Activated naive CD8-positive, alpha-beta T cell treated with anti-CD3 and anti-CD28 coated beads for 36 hours (primary cell): ENCODE measurements at regions not wholly inside any gene's neighbourhood (a gene's known extent, or its start where the extent isn't known, plus 50 kb on each side); places are given as distances from the start of the nearest gene placed in this dataset.

Experiments used
- DNase-seq: peaks from one replicate; pipeline ENCODE4 v3.0.0; 2021
- H3K27ac Mint-ChIP-seq: one replicate; pipeline ENCODE4 v1.8.0; 2022; ENCODE audit warnings: mild to moderate bottlenecking, moderate library complexity, mixed read lengths
- H3K27me3 Mint-ChIP-seq: one replicate; pipeline ENCODE4 v1.8.0; 2022; ENCODE audit warnings: mild to moderate bottlenecking, mixed read lengths
- H3K36me3 Mint-ChIP-seq: one replicate; pipeline ENCODE4 v1.8.0; 2021; ENCODE audit warnings: mild to moderate bottlenecking, mixed read lengths
- H3K4me1 Mint-ChIP-seq: one replicate; pipeline ENCODE4 v1.8.0; 2021; ENCODE audit warnings: mixed read lengths
- H3K4me3 Mint-ChIP-seq: one replicate; pipeline ENCODE4 v1.8.0; 2022; ENCODE audit warnings: mild to moderate bottlenecking, moderate library complexity, mixed read lengths
- H3K9me3 Mint-ChIP-seq: one replicate; pipeline ENCODE4 v1.8.0; 2022; ENCODE audit warnings: mixed read lengths

- Mint-ChIP-seq H3K27ac (no peak overlapping the region), H3K4me1 (peaks cover 34% of the 10 kb centered on the region), H3K9me3 (peaks cover 7% of the 10 kb centered on the region), H3K4me3 (no peak overlapping the region), H3K27me3 (peaks cover 4% of the 10 kb centered on the region), H3K36me3 (no peaks in the 10 kb centered on the region)
- DNase-seq: no peak
Observed at GRCh38 chr1:234885601-234886000, 243.0 kb downstream of the TOMM20 start.

DNA sequence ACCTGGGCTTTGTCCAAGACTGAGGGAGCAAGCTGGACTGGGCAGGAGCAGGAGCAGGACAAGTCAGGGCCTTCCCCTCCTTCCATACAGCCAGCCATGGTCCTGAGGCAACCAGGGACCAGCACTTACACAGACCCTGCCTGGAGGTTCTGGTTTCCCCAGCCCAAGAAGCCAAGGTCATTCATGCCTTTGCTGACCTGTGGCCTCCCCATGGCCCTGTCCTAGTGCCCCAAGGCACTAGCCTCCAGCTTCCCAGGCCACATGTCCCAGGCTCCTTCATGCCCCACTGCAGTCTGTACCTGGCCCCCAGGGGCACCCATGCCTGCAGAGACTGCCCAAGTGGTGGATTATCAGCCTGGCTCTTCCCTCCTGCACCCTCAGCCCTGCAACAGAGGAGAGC lies 243.9 kb downstream of the TOMM20 start:
- Mint-ChIP-seq H3K36me3 (peaks cover 2% of the 10 kb centered on the region), H3K4me1 (peaks cover 38% of the 10 kb centered on the region), H3K27ac (no peak overlapping the region), H3K4me3 (no peak overlapping the region), H3K9me3 (peaks cover 7% of the 10 kb centered on the region), H3K27me3 (peaks cover 2% of the 10 kb centered on the region)
- no peak for DNase-seq

- H3K4me3 Mint-ChIP-seq: no peak overlapping the region
- H3K9me3 Mint-ChIP-seq: peaks cover 7% of the 10 kb centered on the region
- H3K4me1 Mint-ChIP-seq: peaks cover 43% of the 10 kb centered on the region
- H3K36me3 Mint-ChIP-seq: peaks cover 2% of the 10 kb centered on the region
- H3K27me3 Mint-ChIP-seq: no peaks in the 10 kb centered on the region
- H3K27ac Mint-ChIP-seq: no peak overlapping the region
- no peak for DNase-seq
Observed at GRCh38 chr1:234884006-234884405, 244.6 kb downstream of the TOMM20 start.

DNA sequence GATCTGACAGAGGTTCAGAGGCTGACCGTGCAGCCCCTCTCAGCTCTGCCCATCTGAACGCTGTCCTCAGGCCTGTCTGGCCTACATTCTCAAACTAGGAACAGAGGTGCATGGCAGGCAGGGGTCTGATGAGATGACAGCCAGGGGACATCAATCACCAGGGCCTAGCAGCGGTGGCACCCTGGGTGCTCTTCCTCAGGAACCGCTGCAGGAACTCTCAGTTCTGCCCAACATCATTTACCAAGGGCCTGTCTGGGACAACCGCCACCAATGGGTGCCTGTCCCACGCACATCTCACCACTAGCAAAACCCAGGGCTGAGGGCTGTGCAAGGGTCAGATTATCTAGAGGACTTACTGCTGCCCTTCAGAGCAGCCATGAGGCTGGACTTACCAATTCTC lies 245.7 kb downstream of the TOMM20 start:
- H3K4me1 Mint-ChIP-seq: peaks cover 43% of the 10 kb centered on the region
- H3K36me3 Mint-ChIP-seq: peaks cover 2% of the 10 kb centered on the region
- no peak overlapping the region for H3K27ac Mint-ChIP-seq

DNA sequence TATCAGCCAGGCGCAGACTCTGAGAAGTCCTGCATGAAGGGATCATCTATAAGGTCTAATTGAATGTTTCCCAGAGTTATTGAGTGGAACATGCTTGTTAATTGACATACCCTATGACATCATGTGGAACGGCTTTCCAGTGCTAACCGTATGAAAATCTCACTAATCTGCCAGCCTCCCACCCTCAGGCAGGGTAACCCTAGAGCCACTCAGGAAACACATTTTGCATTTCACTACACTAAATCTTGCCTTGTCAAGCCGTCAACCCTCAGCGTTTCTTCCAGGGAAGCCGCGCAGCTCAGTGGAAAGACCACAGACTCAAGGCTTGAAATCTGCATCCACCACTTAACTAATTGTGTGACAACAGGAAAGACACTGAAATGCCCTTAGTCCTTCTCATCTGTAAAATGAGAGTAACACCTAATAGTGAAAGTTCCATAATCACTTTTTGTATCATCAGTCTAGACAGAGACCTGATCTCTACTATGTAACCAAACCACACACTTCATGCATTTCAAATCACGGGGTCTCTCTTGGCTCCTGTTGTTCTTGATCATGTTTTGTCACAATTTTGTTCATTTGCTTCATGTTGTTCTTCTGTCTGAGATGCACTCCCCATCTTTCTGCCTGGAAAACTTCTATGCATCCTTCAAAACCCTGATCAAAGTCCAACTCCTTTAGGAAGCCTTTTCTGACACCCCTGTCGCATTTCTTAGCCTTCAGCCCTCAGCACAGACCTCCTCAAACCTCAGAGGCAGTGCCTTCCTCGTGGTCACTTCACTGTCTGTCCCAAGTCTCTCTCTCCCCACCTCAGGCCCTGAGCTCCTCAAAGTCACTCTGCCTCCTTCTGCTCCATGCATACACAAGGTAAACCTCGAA lies 246.5 kb downstream of the TOMM20 start:
- Mint-ChIP-seq H3K27ac (peak overlapping the region; percentile 78), H3K4me1 (peaks cover 43% of the 10 kb centered on the region), H3K4me3 (no peak overlapping the region)

More for the DNA sequence above, 245.7 kb downstream of the TOMM20 start:
- Mint-ChIP-seq H3K9me3 (peaks cover 2% of the 10 kb centered on the region), H3K4me3 (no peak overlapping the region), H3K27me3 (no peaks in the 10 kb centered on the region)
- no peak for DNase-seq

GRCh38 chr1:234879147-234880080 lies 249.2 kb downstream of the TOMM20 start:
- peaks cover 2% of the 10 kb centered on the region for H3K36me3 Mint-ChIP-seq
- H3K9me3 Mint-ChIP-seq: peaks cover 2% of the 10 kb centered on the region
- H3K27ac Mint-ChIP-seq: no peak overlapping the region
- H3K4me1 Mint-ChIP-seq: peaks cover 55% of the 10 kb centered on the region
- H3K27me3 Mint-ChIP-seq: no peaks in the 10 kb centered on the region
- DNase-seq: no peak
- H3K4me3 Mint-ChIP-seq: no peak overlapping the region

More for the DNA sequence above, 246.5 kb downstream of the TOMM20 start:
- peak; percentile 42 for DNase-seq
- no peaks in the 10 kb centered on the region for H3K27me3 Mint-ChIP-seq
- peaks cover 2% of the 10 kb centered on the region for H3K36me3 Mint-ChIP-seq
- peaks cover 2% of the 10 kb centered on the region for H3K9me3 Mint-ChIP-seq

GRCh38 chr1:234878288-234878687 lies 250.3 kb downstream of the TOMM20 start:
- Mint-ChIP-seq H3K9me3 (peaks cover 2% of the 10 kb centered on the region), H3K4me3 (no peak overlapping the region), H3K36me3 (peaks cover 2% of the 10 kb centered on the region), H3K4me1 (peaks cover 55% of the 10 kb centered on the region), H3K27me3 (no peaks in the 10 kb centered on the region), H3K27ac (no peak overlapping the region)
- DNase-seq: no peak

GRCh38 chr1:234877761-234878160 lies 250.9 kb downstream of the TOMM20 start:
- Mint-ChIP-seq H3K4me3 (no peak overlapping the region), H3K4me1 (peaks cover 54% of the 10 kb centered on the region), H3K27me3 (no peaks in the 10 kb centered on the region), H3K27ac (no peak overlapping the region), H3K9me3 (no peaks in the 10 kb centered on the region), H3K36me3 (peaks cover 2% of the 10 kb centered on the region)
- DNase-seq: no peak

DNA sequence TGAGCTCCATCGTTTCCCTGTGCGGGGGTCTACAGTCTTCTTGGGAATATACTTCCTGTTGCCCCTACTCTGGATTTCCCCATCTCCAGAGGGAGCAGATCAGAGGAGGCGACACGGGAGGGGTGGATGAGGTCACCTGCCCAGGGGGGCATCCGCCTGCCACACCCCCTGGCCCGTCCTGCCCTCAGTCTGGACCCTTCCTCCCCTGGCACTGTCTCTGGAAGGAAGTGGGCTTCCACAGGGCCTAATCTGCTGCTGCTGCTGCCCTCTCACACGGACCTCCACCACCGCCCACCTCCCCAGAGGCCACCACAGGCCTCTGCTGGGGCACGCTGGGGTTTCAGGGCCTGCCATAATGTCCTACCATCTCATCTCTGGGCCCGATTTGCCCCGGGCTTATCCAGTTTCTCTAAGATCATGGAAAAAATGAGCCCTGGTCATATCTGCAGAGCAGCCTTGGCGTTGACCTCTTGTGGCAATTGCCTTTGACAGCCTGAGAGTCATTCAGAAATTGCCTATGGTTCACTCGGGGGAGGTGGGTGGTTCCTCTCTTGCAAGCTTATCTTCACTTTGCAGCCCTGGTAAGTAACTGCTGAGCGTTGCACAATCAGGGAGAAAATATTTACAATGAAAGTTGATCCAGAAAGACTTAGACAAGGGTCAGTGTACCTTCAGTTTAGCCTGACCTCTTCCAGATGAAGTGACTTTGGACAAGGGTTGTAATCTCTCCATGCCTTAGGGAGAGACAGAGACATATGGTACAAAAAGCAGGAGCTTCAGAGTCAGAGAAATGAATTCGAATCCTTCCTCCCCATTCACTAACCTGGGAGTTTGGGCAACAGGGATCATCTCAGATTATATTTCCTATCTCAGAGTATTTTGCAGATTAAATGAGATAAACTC lies 252.4 kb downstream of the TOMM20 start:
- Mint-ChIP-seq H3K4me1 (peaks cover 43% of the 10 kb centered on the region), H3K27me3 (no peaks in the 10 kb centered on the region), H3K36me3 (peaks cover 2% of the 10 kb centered on the region), H3K4me3 (no peak overlapping the region), H3K9me3 (no peaks in the 10 kb centered on the region), H3K27ac (peak overlapping the region; percentile 72)
- peak; percentile 50 for DNase-seq

DNA sequence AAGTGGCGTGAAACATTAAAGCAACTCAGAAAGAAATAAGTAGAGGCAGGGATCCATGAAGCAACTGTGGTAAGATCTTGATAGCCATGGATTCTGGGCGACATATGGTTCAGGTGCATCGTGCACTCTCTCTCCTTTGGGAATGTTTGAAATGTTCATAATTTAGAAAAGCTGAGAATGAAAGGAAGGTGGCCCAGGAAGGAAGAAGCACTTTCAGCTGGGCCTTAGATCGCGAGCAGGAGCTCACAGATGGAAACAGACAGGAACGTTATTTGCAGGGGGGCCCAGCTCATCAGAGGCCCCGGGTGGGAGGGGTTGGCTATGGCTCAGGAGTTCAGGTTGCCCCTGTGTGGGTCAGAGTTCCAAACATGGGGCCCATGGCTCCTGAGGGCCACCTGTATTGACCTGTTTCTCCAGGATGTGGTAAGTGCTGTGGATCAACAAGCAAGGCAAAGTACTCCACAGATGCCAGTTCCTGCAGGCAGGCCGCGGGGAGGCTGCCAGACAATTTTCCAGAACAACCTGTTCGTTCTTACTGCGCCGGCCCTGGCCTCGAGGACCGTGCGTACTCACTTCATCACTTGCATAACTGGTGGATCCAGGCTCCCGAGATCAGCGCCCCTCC lies 253.2 kb downstream of the TOMM20 start:
- Mint-ChIP-seq H3K27me3 (no peaks in the 10 kb centered on the region), H3K4me1 (peaks cover 40% of the 10 kb centered on the region), H3K9me3 (no peaks in the 10 kb centered on the region), H3K36me3 (peaks cover 2% of the 10 kb centered on the region), H3K4me3 (no peak overlapping the region), H3K27ac (no peak overlapping the region)
- no peak for DNase-seq

- no peaks in the 10 kb centered on the region for H3K27me3 Mint-ChIP-seq
- no peak for DNase-seq
- H3K27ac Mint-ChIP-seq: no peak overlapping the region
- no peaks in the 10 kb centered on the region for H3K9me3 Mint-ChIP-seq
- H3K4me1 Mint-ChIP-seq: peaks cover 33% of the 10 kb centered on the region
- H3K4me3 Mint-ChIP-seq: no peak overlapping the region
- no peaks in the 10 kb centered on the region for H3K36me3 Mint-ChIP-seq
Observed at GRCh38 chr1:234874291-234875288, 254.0 kb downstream of the TOMM20 start.

DNA sequence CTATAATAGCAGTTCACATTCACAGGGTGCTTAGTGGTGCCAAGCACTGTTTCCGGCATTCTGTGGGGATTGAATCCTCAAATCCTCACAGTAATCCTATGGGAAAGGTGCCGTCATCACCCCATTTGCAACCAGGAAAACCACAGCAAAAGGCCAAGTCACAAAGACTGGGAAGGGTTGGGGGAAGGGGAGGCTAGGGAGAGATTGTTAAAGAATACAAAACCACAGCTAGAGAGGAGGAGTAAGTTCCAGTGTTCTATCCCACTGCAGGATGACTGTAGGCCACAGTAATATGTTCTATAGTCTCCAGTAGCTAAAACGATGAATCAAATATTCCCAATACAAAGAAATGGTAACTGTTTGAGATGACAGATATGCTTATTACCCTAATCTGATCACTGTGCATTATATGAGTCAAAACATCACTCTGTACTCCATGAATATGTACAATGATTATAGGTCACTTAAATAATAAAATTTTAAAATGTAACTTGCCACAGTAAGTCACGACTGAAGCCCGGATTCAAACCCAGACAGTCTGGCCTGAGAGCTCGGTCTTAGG lies 256.8 kb downstream of the TOMM20 start:
- Mint-ChIP-seq H3K27ac (no peak overlapping the region), H3K36me3 (no peaks in the 10 kb centered on the region), H3K27me3 (no peaks in the 10 kb centered on the region), H3K4me3 (no peak overlapping the region), H3K4me1 (peaks cover 29% of the 10 kb centered on the region), H3K9me3 (no peaks in the 10 kb centered on the region)
- DNase-seq: no peak
